ENCODE measurements at regions not wholly inside any gene's neighbourhood (a gene's known extent, or its start where the extent isn't known, plus 50 kb on each side); places are given as distances from the start of the nearest gene placed in this dataset.

- TF ChIP-seq POLR2AphosphoS5 (IDR thresholded peaks at IDR 0.05) (no peak), CTCF (IDR thresholded peaks at IDR 0.05; ENCODE audit: poor library complexity, severe bottlenecking) (no peak), EZH2 (IDR thresholded peaks at IDR 0.05; ENCODE audit: borderline replicate concordance, insufficient read depth, low read length, poor library complexity, severe bottlenecking) (no peak), RAD21 (conservative IDR thresholded peaks at IDR 0.05) (no peak), SMC3 (conservative IDR thresholded peaks at IDR 0.05; ENCODE audit: poor library complexity) (no peak), MXI1 (conservative IDR thresholded peaks at IDR 0.05; ENCODE audit: poor library complexity, severe bottlenecking) (no peak), EP300 (conservative IDR thresholded peaks at IDR 0.05; ENCODE audit: poor library complexity, severe bottlenecking) (no peak), TAF1 (IDR thresholded peaks at IDR 0.05; ENCODE audit: low read depth) (no peak)
- TF ChIP-seq, protein P1, sequence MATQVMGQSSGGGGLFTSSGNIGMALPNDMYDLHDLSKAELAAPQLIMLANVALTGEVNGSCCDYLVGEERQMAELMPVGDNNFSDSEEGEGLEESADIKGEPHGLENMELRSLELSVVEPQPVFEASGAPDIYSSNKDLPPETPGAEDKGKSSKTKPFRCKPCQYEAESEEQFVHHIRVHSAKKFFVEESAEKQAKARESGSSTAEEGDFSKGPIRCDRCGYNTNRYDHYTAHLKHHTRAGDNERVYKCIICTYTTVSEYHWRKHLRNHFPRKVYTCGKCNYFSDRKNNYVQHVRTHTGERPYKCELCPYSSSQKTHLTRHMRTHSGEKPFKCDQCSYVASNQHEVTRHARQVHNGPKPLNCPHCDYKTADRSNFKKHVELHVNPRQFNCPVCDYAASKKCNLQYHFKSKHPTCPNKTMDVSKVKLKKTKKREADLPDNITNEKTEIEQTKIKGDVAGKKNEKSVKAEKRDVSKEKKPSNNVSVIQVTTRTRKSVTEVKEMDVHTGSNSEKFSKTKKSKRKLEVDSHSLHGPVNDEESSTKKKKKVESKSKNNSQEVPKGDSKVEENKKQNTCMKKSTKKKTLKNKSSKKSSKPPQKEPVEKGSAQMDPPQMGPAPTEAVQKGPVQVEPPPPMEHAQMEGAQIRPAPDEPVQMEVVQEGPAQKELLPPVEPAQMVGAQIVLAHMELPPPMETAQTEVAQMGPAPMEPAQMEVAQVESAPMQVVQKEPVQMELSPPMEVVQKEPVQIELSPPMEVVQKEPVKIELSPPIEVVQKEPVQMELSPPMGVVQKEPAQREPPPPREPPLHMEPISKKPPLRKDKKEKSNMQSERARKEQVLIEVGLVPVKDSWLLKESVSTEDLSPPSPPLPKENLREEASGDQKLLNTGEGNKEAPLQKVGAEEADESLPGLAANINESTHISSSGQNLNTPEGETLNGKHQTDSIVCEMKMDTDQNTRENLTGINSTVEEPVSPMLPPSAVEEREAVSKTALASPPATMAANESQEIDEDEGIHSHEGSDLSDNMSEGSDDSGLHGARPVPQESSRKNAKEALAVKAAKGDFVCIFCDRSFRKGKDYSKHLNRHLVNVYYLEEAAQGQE (IDR thresholded peaks at IDR 0.05; ENCODE audit: borderline replicate concordance) = no peak
These were observed 161.1 kb upstream of the MCHR2 start for GRCh38 chr6:100155141-100155540.
